Fibroblast of lung (primary cell): ENCODE measurements at regions not wholly inside any gene's neighbourhood (a gene's known extent, or its start where the extent isn't known, plus 50 kb on each side); places are given as distances from the start of the nearest gene placed in this dataset.

Experiments used
- CTCF ChIP-seq, 2 donors: IDR thresholded peaks in 1 of 2; conservative IDR thresholded peaks in 1 of 2; 1 replicate in 1 of 2; 2 replicates in 1 of 2; pipeline ENCODE4 v1.5.1; 2011 to 2012; ENCODE audit warnings: low read length in 2 of 2, control low read depth in 1 of 2, inconsistent platforms in 1 of 2, low read depth in 1 of 2, mild to moderate bottlenecking in 1 of 2
- EZH2 ChIP-seq: IDR thresholded peaks from 2 replicates; pipeline ENCODE4 v1.5.1; 2012; ENCODE audit warnings: low read length, control low read depth, mild to moderate bottlenecking; ENCODE audit errors: missing control alignments

DNA sequence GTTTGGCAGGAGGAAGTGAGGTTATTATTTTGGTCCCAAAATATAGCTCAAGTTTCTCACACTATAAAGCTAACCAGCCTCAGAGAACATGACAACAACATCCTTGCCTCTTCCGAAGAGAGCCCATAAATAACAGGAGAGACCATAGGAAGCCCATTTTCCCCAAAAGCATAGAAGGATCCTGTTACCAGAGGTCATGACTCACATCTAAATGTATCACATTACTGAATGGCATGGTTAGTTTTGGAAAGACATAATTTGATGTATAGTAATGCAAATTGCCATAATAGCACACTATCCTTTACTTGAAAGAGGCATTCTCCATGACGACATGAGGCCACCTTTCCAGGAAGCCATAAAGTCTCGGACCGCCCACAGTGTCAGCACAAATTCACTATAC lies 238.8 kb upstream of the GRIA3 start:
- TF ChIP-seq CTCF (conservative IDR thresholded peaks at IDR 0.05 in 1 of 2, IDR thresholded peaks at IDR 0.05 in 1 of 2; ENCODE audit: low read depth in 1 of 2, low read length in 2 of 2) (no peak), EZH2 (no peak)
